ENCODE measurements at regions not wholly inside any gene's neighbourhood (a gene's known extent, or its start where the extent isn't known, plus 50 kb on each side); places are given as distances from the start of the nearest gene placed in this dataset.

- TF ChIP-seq CTCF (IDR thresholded peaks at IDR 0.05) (no peak), POLR2A (IDR thresholded peaks at IDR 0.05) (no peak)
Observed at GRCh38 chr7:112573302-112574039, 92.7 kb downstream of the LSMEM1 start.

Data from heart left ventricle (tissue), 13 donors.